Gastroesophageal sphincter (tissue), 4 donors: ENCODE measurements at regions not wholly inside any gene's neighbourhood (a gene's known extent, or its start where the extent isn't known, plus 50 kb on each side); places are given as distances from the start of the nearest gene placed in this dataset.

ENCODE experiments used
- ATAC-seq: fragments of 150-250 bp; one replicate; pipeline ENCODE4 v1.9.1; 2016; ENCODE audit warnings: mild to moderate bottlenecking, moderate library complexity
- H3K27ac ChIP-seq, 4 donors: fragments of 200-600 bp; sonication (generic) in 3 of 4; 1 replicate in 3 of 4; 2 replicates in 1 of 4; pipeline ENCODE4 v1.5.1; 2016 to 2019
- H3K27me3 ChIP-seq: fragments of 200-600 bp; sonication (generic); one replicate; pipeline ENCODE4 v1.5.1; 2019
- H3K36me3 ChIP-seq, 2 donors: fragments of 200-600 bp; sonication (generic); one replicate each; pipeline ENCODE4 v1.5.1; 2019; ENCODE audit warnings: control low read depth in 1 of 2
- H3K4me1 ChIP-seq, 3 donors: fragments of 200-600 bp; sonication (generic); 1 replicate in 2 of 3; 2 replicates in 1 of 3; pipeline ENCODE4 v1.5.1; 2016 to 2019; ENCODE audit warnings: control low read depth in 2 of 3
- H3K4me3 ChIP-seq, 2 donors: fragments of 200-600 bp; sonication (generic); one replicate each; pipeline ENCODE4 v1.5.1; 2019; ENCODE audit warnings: mild to moderate bottlenecking in 1 of 2, moderate library complexity in 1 of 2
- H3K9me3 ChIP-seq, 3 donors: fragments of 200-600 bp; sonication (generic); one replicate each; pipeline ENCODE4 v1.5.1; 2017 to 2019; ENCODE audit warnings: control low read depth in 2 of 3
- CTCF ChIP-seq, 4 experiments: fragments of 200-600 bp in 2 of 4; fragments of 450-650 bp in 2 of 4; sonication (generic) in 1 of 4; IDR thresholded peaks; one replicate each; pipeline ENCODE4 v1.5.1; 2017 to 2019; ENCODE audit warnings: antibody characterized with exemption in 4 of 4, mild to moderate bottlenecking in 2 of 4, moderate library complexity in 2 of 4
- EP300 ChIP-seq: sonication (generic); formaldehyde crosslinking; IDR thresholded peaks from one replicate; pipeline ENCODE4 v1.6.1; 2017; ENCODE audit warnings: antibody characterized with exemption, mild to moderate bottlenecking
- POLR2A ChIP-seq, 2 donors: fragments of 450-650 bp; IDR thresholded peaks; one replicate each; pipeline ENCODE4 v1.6.1; 2017; ENCODE audit warnings: antibody characterized with exemption in 2 of 2, mild to moderate bottlenecking in 2 of 2, moderate library complexity in 1 of 2
- POLR2AphosphoS5 ChIP-seq: sonication (generic); formaldehyde crosslinking; IDR thresholded peaks from one replicate; pipeline ENCODE4 v1.6.1; 2017; ENCODE audit warnings: antibody characterized with exemption
- WGBS, 2 donors: methylation state at CpG; one replicate each; pipeline ENCODE4 v1.1.5; 2018; ENCODE audit warnings: low coverage in 1 of 2; 5-methylcytosine and 5-hydroxymethylcytosine counted together

- TF ChIP-seq EP300 (no peak), POLR2AphosphoS5 (no peak), POLR2A (IDR thresholded peaks at IDR 0.05) (no peak), CTCF (IDR thresholded peaks at IDR 0.05) (no peak)
- H3K27me3 ChIP-seq = no peaks in the 10 kb centered on the region
- no peak overlapping the region for H3K4me3 ChIP-seq
- no peak for ATAC-seq
- H3K9me3 ChIP-seq = no peaks in the 10 kb centered on the region
- H3K27ac ChIP-seq = no peak overlapping the region
- H3K36me3 ChIP-seq = no peaks in the 10 kb centered on the region
- WGBS, 2 donors = 92 to 93% methylated on average over 4 of the region's 4 CpGs
- H3K4me1 ChIP-seq = no peaks in the 10 kb centered on the region
Measured at GRCh38 chr16:74092336-74092735, 204.3 kb upstream of the PSMD7 start.

GRCh38 chr16:74090871-74091270 lies 205.7 kb upstream of the PSMD7 start:
- Histone ChIP-seq H3K36me3 (no peaks in the 10 kb centered on the region), H3K4me3 (no peak overlapping the region), H3K27ac (no peak overlapping the region), H3K9me3 (no peaks in the 10 kb centered on the region), H3K27me3 (no peaks in the 10 kb centered on the region), H3K4me1 (no peaks in the 10 kb centered on the region)
- TF ChIP-seq POLR2AphosphoS5 (no peak), POLR2A (IDR thresholded peaks at IDR 0.05) (no peak), EP300 (no peak), CTCF (IDR thresholded peaks at IDR 0.05) (no peak)
- no peak for ATAC-seq
- WGBS, 2 donors = 79% methylated on average over 3 to 4 of the region's 4 CpGs

- H3K36me3 ChIP-seq = no peaks in the 10 kb centered on the region
- WGBS, 2 donors = 84% methylated on average over 3 of the region's 3 CpGs
- H3K27ac ChIP-seq = no peak overlapping the region
- no peak for ATAC-seq
- no peak overlapping the region for H3K4me3 ChIP-seq
- TF ChIP-seq POLR2A (IDR thresholded peaks at IDR 0.05) (no peak), CTCF (IDR thresholded peaks at IDR 0.05) (no peak), POLR2AphosphoS5 (no peak), EP300 (no peak)
- no peaks in the 10 kb centered on the region for H3K4me1 ChIP-seq
- no peaks in the 10 kb centered on the region for H3K9me3 ChIP-seq
- H3K27me3 ChIP-seq = no peaks in the 10 kb centered on the region
Measured at GRCh38 chr16:74083541-74083940, 213.1 kb upstream of the PSMD7 start.

GRCh38 chr16:74080311-74080710 lies 216.3 kb upstream of the PSMD7 start:
- no peak for ATAC-seq
- no peaks in the 10 kb centered on the region for H3K36me3 ChIP-seq
- H3K4me1 ChIP-seq = no peaks in the 10 kb centered on the region
- WGBS, 2 donors = 67 to 74% methylated on average over 7 to 8 of the region's 8 CpGs
- TF ChIP-seq POLR2A (IDR thresholded peaks at IDR 0.05) (no peak), CTCF (IDR thresholded peaks at IDR 0.05) (no peak), EP300 (no peak), POLR2AphosphoS5 (no peak)
- peaks cover 0 to 5% (median 0%) of the 10 kb centered on the region in 3 donors for H3K9me3 ChIP-seq
- no peaks in the 10 kb centered on the region for H3K27me3 ChIP-seq
- H3K27ac ChIP-seq = no peak overlapping the region
- H3K4me3 ChIP-seq = no peak overlapping the region

GRCh38 chr16:74079232-74079586 lies 217.4 kb upstream of the PSMD7 start:
- Histone ChIP-seq H3K27ac (no peak overlapping the region), H3K4me3 (no peak overlapping the region), H3K27me3 (no peaks in the 10 kb centered on the region), H3K9me3 (peaks cover 0 to 16% (median 0%) of the 10 kb centered on the region in 3 donors), H3K4me1 (no peaks in the 10 kb centered on the region), H3K36me3 (no peaks in the 10 kb centered on the region)
- 50 to 80% methylated on average over 1 of the region's 1 CpG for WGBS, 2 donors
- no peak for ATAC-seq
- TF ChIP-seq POLR2A (IDR thresholded peaks at IDR 0.05) = no peak
- TF ChIP-seq POLR2AphosphoS5 = no peak
- no peak for TF ChIP-seq EP300
- no peak for TF ChIP-seq CTCF (IDR thresholded peaks at IDR 0.05)
